Cardiac fibroblast (primary cell): ENCODE measurements at regions not wholly inside any gene's neighbourhood (a gene's known extent, or its start where the extent isn't known, plus 50 kb on each side); places are given as distances from the start of the nearest gene placed in this dataset.
A peak's percentile ranks its signal among the peaks of the same experiment; 100 is the strongest.
"Not testable (repeated sequence)": the region's sequence is repeated elsewhere in the genome, so short reads cannot be mapped to it uniquely, and the experiment has no call there.

ENCODE experiments used
- DNase-seq, 2 donors: peaks; one replicate each; pipeline versions ENCODE4 v3.0.0 to v3.0.0-alpha.2; 2010; ENCODE audit warnings: low read depth in 2 of 2
- H3K4me3 ChIP-seq, 2 donors: replicated peaks in 1 of 2; 1 replicate in 1 of 2; 2 replicates in 1 of 2; pipeline ENCODE4 v1.5.1; 2011; ENCODE audit warnings: low read depth in 2 of 2, low read length in 2 of 2, mild to moderate bottlenecking in 2 of 2, moderate library complexity in 1 of 2
- TF ChIP-seq, protein P1 (sequence below): IDR thresholded peaks from one replicate; pipeline ENCODE4 v1.5.1; 2011; ENCODE audit warnings: low read depth, mild to moderate bottlenecking, low read length, inconsistent platforms

DNA sequence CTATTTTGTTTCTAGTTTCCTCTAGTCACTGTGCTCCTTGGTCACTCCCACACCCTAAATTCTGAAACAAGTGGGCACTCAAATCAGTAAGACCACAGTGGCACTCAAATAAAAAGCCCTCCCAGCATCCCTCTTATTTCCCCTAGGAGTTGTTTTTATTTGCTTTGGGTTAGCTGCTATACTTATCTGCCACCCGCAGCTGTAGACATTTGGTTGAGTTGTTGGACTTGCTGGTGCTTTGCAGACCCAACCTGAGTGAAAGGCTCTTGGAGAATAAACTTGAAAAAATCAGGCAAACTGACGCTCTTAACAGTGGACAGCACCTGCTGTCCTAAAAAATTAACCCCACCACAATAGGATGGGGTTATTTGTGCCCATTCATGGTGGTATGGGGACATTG is 203.0 kb downstream of the SPATA31A6 start:
- TF ChIP-seq, protein P1, sequence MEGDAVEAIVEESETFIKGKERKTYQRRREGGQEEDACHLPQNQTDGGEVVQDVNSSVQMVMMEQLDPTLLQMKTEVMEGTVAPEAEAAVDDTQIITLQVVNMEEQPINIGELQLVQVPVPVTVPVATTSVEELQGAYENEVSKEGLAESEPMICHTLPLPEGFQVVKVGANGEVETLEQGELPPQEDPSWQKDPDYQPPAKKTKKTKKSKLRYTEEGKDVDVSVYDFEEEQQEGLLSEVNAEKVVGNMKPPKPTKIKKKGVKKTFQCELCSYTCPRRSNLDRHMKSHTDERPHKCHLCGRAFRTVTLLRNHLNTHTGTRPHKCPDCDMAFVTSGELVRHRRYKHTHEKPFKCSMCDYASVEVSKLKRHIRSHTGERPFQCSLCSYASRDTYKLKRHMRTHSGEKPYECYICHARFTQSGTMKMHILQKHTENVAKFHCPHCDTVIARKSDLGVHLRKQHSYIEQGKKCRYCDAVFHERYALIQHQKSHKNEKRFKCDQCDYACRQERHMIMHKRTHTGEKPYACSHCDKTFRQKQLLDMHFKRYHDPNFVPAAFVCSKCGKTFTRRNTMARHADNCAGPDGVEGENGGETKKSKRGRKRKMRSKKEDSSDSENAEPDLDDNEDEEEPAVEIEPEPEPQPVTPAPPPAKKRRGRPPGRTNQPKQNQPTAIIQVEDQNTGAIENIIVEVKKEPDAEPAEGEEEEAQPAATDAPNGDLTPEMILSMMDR = no peak
- DNase-seq = no peak
- H3K4me3 ChIP-seq = no peak overlapping the region

DNA sequence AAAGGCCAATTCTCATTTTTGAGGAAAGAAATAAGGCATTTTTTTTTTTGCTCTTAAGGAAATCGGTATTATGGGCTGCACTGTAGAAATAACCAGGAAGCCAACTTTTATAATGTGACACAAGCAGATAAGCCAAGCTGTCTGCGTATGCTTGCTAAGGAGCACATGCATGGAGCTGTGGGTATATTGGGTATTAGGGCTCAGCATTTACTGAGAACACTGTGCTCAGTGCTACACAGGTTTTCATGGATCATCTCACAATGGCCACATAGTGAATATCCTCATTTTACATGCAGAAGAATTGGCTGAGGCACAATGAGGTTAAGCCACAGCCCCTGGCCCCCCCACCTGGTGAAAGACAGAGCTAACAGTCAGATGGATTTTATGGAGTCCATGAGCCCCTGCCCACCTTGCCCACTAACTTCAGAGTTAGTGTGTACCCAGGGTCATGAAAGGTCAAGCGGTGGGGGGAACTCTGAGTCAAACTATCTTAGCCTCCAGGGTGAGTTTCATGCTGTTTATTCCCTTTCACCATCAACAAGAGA is 204.8 kb downstream of the SPATA31A6 start:
- no peak overlapping the region for H3K4me3 ChIP-seq
- TF ChIP-seq, protein P1 = no peak
- DNase-seq = no peak

DNA sequence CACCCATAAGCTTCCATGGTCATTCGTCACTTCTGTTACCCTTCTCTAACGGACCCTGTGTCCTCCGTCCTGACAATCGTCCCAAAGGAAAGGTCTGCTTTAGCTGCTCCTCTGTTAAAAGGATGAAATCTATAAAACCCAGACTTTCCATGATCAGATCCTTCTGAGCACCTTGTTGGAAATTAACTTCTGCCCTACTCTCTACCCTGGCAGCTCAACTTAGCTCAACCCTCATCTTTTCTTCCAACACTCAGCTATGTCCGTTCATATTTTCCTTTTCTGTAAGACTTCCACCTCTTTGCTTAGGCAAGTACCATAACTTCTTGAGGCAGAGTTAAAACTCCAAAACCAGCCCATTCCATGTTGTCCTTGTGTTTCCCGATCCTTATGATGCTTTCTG is 205.4 kb downstream of the SPATA31A6 start:
- H3K4me3 ChIP-seq = no peak overlapping the region
- TF ChIP-seq, protein P1 = no peak
- no peak for DNase-seq

DNA sequence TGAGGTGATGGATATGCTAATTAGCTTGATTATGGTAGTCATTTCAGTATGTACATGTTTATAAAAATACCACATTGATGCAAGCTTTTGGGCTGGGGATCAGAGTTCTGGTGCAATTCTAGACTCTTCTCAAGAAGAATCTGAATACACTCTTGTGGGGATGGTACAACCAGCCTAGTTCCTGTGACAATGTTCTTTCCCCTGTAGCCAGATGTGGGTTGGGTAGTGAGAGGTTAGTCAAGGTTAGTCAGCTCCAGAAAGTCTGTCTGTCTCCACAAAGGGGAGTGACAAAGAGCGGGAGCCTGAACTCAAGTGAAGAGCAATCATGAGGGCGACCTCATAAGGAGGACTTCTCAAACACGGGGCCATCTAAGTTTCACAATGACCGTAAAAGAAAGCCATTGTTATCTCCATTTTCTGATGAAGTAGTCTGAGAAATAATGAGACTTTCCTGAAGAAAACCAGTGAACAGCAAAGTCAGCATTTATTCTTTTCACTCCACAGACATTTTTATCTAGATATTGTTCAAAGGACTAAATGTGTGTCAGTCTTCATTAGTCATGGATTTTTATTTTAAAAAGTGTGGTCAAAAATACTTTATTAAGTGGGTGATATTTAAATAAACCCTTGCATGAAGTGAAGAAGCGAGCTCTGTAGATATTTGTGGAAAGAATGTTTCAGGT is 209.5 kb downstream of the SPATA31A6 start:
- not testable (repeated sequence) for H3K4me3 ChIP-seq, DNase-seq

DNA sequence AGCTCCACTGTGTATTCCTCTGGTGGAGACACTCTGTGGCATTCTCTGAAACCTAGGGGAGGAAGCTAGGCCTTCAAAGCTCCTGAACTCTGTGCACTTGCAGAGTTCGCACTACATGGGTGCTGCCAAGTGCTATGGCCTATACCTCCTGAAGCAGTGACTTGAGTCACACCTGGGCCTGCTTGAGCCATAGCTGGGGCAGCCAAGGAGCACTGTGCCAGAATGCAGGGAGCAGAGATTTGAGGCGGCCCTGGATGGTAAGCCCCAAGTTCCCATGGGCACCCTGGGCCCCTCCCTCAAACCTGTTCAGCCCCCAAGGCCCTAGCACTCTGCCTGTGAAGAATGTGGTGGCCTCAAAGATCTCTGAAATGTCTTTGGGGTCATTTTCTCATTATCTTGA is 212.9 kb downstream of the SPATA31A6 start:
- no peak overlapping the region for H3K4me3 ChIP-seq
- no peak for DNase-seq
- TF ChIP-seq, protein P1 = no peak

DNA sequence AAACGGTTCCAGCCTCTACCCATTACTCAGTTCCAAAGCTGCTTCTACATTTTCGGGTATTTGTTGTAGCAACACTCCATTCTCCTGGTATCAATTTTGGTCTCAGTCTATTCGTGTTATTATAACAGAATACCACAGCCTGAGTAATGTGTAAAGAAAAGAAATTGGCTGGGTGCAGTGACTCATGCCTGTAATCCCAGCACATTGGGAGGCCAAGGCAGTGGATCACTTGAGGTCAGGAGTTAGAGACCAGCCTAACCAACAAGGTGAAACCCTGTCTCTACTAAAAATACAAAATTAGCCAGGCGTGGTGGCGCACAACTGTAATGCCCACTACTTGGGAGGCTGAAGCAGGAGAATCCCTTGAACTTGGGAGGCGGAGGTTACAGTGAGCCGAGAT is 213.9 kb downstream of the SPATA31A6 start:
- peak; percentile 14 to 89 for DNase-seq
- not testable (repeated sequence) for H3K4me3 ChIP-seq

DNA sequence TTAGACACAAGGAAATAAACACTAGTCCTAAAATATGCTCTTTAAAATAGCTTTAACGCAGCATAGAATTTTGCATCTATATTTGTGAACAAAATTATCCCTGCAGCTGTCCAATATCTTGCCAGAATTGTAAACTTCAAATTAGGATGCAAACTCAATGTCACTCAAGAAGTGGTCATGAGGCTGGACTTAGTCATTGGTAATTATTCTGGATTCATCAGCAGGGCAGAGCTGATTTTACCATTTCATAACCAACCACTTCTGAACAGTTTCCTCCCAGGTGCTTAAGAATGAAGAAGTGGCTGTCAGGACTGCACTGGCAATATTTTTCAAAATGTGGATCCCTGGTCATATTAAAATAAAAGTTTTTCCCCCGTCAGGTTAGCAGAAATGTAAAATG is 219.5 kb downstream of the SPATA31A6 start:
- DNase-seq = not testable (repeated sequence)

DNA sequence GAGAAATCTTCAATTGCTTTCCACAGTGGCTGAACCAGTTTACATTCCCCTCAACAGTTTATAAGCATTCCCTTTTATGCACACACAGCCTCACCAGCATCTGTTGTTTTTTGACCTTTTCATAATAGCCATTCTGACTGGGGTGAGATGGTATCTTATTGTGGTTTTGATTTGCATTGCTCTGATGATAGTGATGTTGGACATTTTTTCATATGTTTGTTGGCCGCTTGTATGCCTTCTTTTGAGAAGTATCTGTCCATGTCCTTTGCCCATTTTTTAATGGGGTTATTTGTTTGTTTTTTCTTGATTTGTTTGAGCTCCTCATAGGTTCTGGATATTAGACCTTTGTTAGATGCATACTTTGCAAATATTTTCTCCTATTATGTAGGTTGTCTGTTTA is 226.1 kb downstream of the SPATA31A6 start:
- DNase-seq, H3K4me3 ChIP-seq: not testable (repeated sequence)

More for the DNA sequence above, 219.5 kb downstream of the SPATA31A6 start:
- not testable (repeated sequence) for H3K4me3 ChIP-seq

DNA sequence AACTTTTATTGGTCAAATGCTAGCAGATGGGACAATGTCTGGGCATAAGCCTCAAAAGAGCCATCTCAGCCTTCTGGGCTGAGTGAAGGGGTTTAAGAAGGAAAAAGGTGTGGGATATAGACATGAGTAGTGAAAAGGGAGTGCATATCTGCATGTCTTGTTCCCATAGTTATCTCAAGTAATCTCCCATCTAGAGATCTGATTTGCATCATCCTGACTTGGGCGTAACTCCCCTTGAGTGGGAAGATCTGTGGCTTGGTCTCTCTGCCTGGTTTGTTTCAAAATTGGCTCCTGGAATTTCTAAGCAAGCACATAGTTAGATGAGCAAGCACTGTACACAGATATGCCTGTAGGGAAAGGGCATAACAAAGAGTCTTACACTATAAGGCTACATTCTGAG is 228.9 kb downstream of the SPATA31A6 start:
- not testable (repeated sequence) for H3K4me3 ChIP-seq, DNase-seq

DNA sequence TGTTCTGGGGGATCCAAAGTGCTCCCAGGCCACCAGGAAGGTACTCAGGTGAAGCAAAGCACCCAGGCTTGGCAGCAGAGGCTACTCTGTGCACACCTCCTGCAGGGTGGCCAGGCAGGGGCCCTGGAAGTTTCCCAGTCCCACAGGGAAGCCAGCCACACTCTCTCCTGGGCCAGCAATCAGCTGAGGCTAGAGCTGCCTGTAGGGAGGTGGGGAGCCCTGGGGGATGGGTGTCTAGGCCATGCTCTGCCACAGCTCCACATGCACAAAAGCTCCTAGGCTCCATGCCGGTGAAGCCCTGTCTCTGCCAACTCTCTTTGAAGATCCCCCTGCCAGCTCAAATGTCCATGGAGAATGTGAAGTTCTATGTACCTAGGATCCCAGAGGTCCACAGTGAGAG is 231.4 kb downstream of the SPATA31A6 start:
- not testable (repeated sequence) for DNase-seq, H3K4me3 ChIP-seq

DNA sequence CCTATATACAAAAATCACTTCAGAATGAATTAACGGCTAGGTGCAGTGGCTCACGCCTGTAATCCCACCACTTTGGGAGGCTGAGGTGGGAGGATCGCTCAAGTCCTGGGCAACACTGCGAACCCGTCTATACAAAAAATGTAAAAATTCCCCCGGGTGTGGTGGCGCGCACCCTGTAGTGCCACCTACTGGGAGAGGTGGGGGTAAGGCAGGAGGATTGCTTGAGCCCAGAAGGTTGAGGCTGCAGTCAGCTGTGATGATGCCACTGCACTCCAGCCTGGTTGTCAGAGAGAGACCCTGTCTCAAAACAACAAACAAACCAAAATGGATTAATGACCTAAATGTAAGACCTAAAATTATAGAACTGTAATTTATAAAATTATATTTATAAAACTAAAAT is 236.2 kb downstream of the SPATA31A6 start:
- not testable (repeated sequence) for H3K4me3 ChIP-seq, DNase-seq

DNA sequence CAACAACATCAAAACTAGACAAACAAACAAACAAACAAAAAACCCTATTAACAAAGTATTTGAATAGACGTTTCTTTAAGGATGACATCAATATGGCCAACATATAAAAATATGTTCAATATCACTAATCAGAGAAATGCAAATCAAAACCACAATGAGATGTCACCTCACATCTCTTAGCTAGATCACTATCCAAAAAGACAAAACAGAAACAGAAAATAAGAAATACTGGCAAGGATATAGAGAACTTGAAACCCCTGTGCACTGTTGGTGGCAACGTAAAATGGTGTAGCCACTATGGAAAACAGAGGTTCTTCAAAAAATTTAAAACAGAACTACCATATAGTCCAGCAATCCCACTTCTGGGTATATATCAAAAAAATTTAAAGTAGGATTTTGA is 236.9 kb downstream of the SPATA31A6 start:
- not testable (repeated sequence) for H3K4me3 ChIP-seq, DNase-seq

DNA sequence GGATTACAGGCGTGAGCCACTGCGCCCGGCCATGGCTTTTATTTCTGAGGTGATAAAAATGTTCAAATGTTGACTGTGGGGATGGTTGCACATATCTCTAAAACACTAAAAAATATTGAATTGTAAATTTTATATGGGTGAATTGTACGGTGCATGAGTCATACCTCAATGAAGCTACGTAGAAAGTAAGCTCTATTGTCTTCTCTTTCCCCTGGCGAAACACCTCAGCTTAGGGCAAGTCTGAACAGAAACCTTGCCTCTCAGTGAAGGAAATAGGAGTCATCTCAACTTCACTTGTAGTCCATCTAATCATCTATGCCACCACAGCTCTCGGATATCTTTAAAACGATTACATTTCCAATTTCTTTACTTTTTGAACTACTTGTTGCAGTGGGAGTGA is 238.2 kb downstream of the SPATA31A6 start:
- DNase-seq = peak in 1 of 2 donors; percentile 49

More for the DNA sequence above, 238.2 kb downstream of the SPATA31A6 start:
- not testable (repeated sequence) for H3K4me3 ChIP-seq
